Lung (tissue), 11 donors: ENCODE measurements at regions not wholly inside any gene's neighbourhood (a gene's known extent, or its start where the extent isn't known, plus 50 kb on each side); places are given as distances from the start of the nearest gene placed in this dataset.
"Not testable (repeated sequence)": the region's sequence is repeated elsewhere in the genome, so short reads cannot be mapped to it uniquely, and the experiment has no call there.

Experiments used
- ATAC-seq: fragments of 200-7000 bp; cut with Tn5 transposase; one replicate; pipeline ENCODE4 v1.9.1; 2020; ENCODE audit warnings: moderate number of reproducible peaks; ENCODE audit not compliant: insufficient read depth, low FRiP score
- DNase-seq, 3 donors: peaks; one replicate each; pipeline ENCODE4 v3.0.0-alpha.2; 2013 to 2017
- H3K27ac ChIP-seq, 2 donors: one replicate each; pipeline ENCODE4 v1.5.1; 2013; ENCODE audit warnings: mild to moderate bottlenecking in 2 of 2, moderate library complexity in 2 of 2, control low read depth in 1 of 2, inconsistent platforms in 1 of 2, low read depth in 1 of 2, low read length in 1 of 2
- H3K27me3 ChIP-seq, 3 donors: one replicate each; pipeline ENCODE4 v1.5.1; 2013; ENCODE audit warnings: low read length in 2 of 3; ENCODE audit not compliant: control insufficient read depth in 3 of 3, insufficient read depth in 3 of 3
- H3K36me3 ChIP-seq, 4 donors: one replicate each; pipeline ENCODE4 v1.5.1; 2013; ENCODE audit warnings: low read length in 4 of 4, mild to moderate bottlenecking in 1 of 4, moderate library complexity in 1 of 4; ENCODE audit not compliant: control insufficient read depth in 4 of 4, insufficient read depth in 4 of 4
- H3K4me1 ChIP-seq, 5 donors: one replicate each; pipeline ENCODE4 v1.5.1; 2013; ENCODE audit warnings: low read length in 5 of 5, mild to moderate bottlenecking in 2 of 5, moderate library complexity in 1 of 5; ENCODE audit not compliant: control insufficient read depth in 5 of 5, insufficient read depth in 5 of 5
- H3K4me3 ChIP-seq: one replicate; pipeline ENCODE4 v1.5.1; 2013; ENCODE audit warnings: mild to moderate bottlenecking, control low read depth, moderate library complexity
- H3K9ac ChIP-seq, 2 donors: one replicate each; pipeline ENCODE4 v1.5.1; 2013; ENCODE audit warnings: low read length in 2 of 2, control low read depth in 1 of 2; ENCODE audit not compliant: insufficient read depth in 1 of 2
- H3K9me3 ChIP-seq, 4 donors: one replicate each; pipeline ENCODE4 v1.5.1; 2013; ENCODE audit warnings: low read length in 3 of 4, mild to moderate bottlenecking in 1 of 4, moderate library complexity in 1 of 4; ENCODE audit not compliant: control insufficient read depth in 4 of 4, insufficient read depth in 3 of 4
- CTCF ChIP-seq: IDR thresholded peaks from 2 replicates; pipeline ENCODE4 v1.5.1; 2012; ENCODE audit warnings: mild to moderate bottlenecking; ENCODE audit errors: control extremely low read depth, extremely low read depth
- WGBS, 2 donors: extraction: QIAGEN DNeasy Blood & Tissue Kit; methylation state at CpG; one replicate each; pipeline ENCODE4 v1.1.7; 2013; 5-methylcytosine and 5-hydroxymethylcytosine counted together
- donor health status: control.
- donor health status: control.
- donor health status: Bipolar disorder and iron deficiency.
- donor health status: healthy.
- donor health status: DM: yes; HTN: yes; CAD: no.

- Histone ChIP-seq H3K4me1 (no peaks in the 10 kb centered on the region), H3K27ac (no peak overlapping the region), H3K9me3 (peaks cover 0 to 5% (median 0%) of the 10 kb centered on the region in 4 donors), H3K36me3 (no peaks in the 10 kb centered on the region), H3K27me3 (peaks cover 0 to 24% (median 20%) of the 10 kb centered on the region in 3 donors), H3K4me3 (no peak overlapping the region), H3K9ac (no peak overlapping the region)
- TF ChIP-seq CTCF: no peak
- DNase-seq: no peak
- WGBS, 2 donors: 82 to 93% methylated on average over 1 of the region's 1 CpG
- no peak for ATAC-seq
Measured at GRCh38 chr2:869894-870293, 80.8 kb upstream of the SNTG2 start.

GRCh38 chr2:869357-869871, 81.2 kb upstream of the SNTG2 start:
- Histone ChIP-seq H3K9ac (no peak overlapping the region), H3K4me1 (no peaks in the 10 kb centered on the region), H3K4me3 (no peak overlapping the region), H3K27me3 (peaks cover 0 to 24% (median 20%) of the 10 kb centered on the region in 3 donors), H3K9me3 (peaks cover 0 to 5% (median 0%) of the 10 kb centered on the region in 4 donors), H3K36me3 (no peaks in the 10 kb centered on the region), H3K27ac (no peak overlapping the region)
- 75 to 76% methylated on average over 16 of the region's 16 CpGs for WGBS, 2 donors
- ATAC-seq: no peak
- DNase-seq: no peak
- TF ChIP-seq CTCF: no peak

- H3K4me3 ChIP-seq, DNase-seq, ATAC-seq, H3K9ac ChIP-seq, H3K9me3 ChIP-seq, H3K4me1 ChIP-seq, H3K27ac ChIP-seq, H3K36me3 ChIP-seq: not testable (repeated sequence)
- peaks cover 0 to 24% (median 20%) of the 10 kb centered on the region in 3 donors for H3K27me3 ChIP-seq
- WGBS, 2 donors: 89 to 96% methylated on average over 41 to 49 of the region's 51 CpGs
Measured at GRCh38 chr2:868857-869256, 81.8 kb upstream of the SNTG2 start.

GRCh38 chr2:867296-867695, 83.4 kb upstream of the SNTG2 start:
- Histone ChIP-seq H3K4me1 (no peaks in the 10 kb centered on the region), H3K36me3 (no peaks in the 10 kb centered on the region), H3K9me3 (peaks cover 0 to 5% (median 0%) of the 10 kb centered on the region in 4 donors), H3K27ac (no peak overlapping the region), H3K9ac (no peak overlapping the region), H3K4me3 (no peak overlapping the region), H3K27me3 (peaks cover 0 to 24% (median 24%) of the 10 kb centered on the region in 3 donors)
- 82 to 88% methylated on average over 9 of the region's 9 CpGs for WGBS, 2 donors
- no peak for TF ChIP-seq CTCF
- ATAC-seq (no peak), DNase-seq (no peak)
